ENCODE measurements at regions not wholly inside any gene's neighbourhood (a gene's known extent, or its start where the extent isn't known, plus 50 kb on each side); places are given as distances from the start of the nearest gene placed in this dataset.

DNA sequence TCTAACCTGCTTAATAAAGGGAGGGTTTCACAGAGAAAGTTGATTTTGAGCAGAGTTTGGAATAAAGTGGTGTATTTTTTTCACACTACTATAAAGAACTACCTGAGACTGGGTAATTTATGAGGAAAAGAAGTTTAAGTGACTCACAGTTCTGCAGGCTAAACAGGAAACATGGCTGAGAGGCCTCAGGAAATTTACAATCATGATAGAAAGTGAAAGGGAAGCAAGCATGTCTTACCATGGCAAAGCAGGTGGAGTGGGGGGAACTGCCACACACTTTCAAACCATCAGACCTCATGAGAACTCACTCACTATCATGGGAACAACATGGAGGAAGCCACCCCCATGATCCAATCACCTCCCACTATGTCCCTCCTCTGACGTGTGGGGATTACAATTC lies 546.7 kb downstream of the EPHA4 start:
- DNase-seq (ENCODE audit: insufficient read length, low spot score) (no peak), FAIRE-seq (no peak)
- no peak for TF ChIP-seq SPI1 (IDR thresholded peaks at IDR 0.05; ENCODE audit: low read depth, low read length)
- TF ChIP-seq POLR2AphosphoS5 (IDR thresholded peaks at IDR 0.05; ENCODE audit: low read depth, low read length), result no peak
- no peak for TF ChIP-seq TAF1 (IDR thresholded peaks at IDR 0.05; ENCODE audit: low read depth, low read length)
- TF ChIP-seq POLR2A (IDR thresholded peaks at IDR 0.05; ENCODE audit: low read depth, low read length), result no peak
- no peak for TF ChIP-seq POU2F2 (IDR thresholded peaks at IDR 0.05; ENCODE audit: low read depth, low read length)
- TF ChIP-seq PAX5 (IDR thresholded peaks at IDR 0.05; ENCODE audit: insufficient read depth, low read length, severe bottlenecking), result no peak

DNA sequence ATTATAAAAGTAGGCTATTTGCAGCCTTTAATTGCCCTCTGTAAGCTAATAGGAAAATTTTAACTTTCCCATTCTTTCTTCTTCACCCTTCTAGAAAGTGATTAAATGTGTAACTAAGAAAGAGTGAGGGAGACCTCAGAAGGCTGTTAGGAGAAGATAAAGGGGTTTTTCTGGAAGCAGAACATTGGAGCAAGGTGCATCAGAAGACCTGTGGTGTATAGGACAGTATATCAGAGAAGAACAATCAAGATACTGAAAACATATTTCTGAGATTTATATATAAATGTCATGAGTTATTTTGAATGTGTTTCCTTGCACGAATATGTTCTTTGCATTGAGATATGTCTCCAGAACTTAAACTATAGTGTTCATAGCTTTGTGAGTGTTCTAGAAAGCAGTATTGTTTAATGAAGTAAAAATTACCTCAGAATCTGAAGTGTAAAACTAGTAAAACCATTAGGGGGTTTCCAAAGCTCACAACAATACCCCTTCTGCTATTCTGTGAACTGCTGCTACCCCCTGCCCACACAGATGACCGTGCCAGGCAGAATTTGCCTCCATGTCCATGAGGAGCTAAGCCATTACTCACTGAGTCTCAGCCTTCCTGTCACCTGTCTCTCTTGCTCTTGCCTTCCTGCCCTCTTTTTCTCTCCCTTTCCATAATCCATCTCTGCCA lies 537.9 kb downstream of the EPHA4 start:
- no peak for TF ChIP-seq POLR2A (IDR thresholded peaks at IDR 0.05; ENCODE audit: low read depth, low read length)
- TF ChIP-seq SPI1 (IDR thresholded peaks at IDR 0.05; ENCODE audit: low read depth, low read length), result no peak
- no peak for TF ChIP-seq POU2F2 (IDR thresholded peaks at IDR 0.05; ENCODE audit: low read depth, low read length)
- TF ChIP-seq TAF1 (IDR thresholded peaks at IDR 0.05; ENCODE audit: low read depth, low read length), result no peak
- no peak for TF ChIP-seq POLR2AphosphoS5 (IDR thresholded peaks at IDR 0.05; ENCODE audit: low read depth, low read length)
- TF ChIP-seq PAX5 (IDR thresholded peaks at IDR 0.05; ENCODE audit: insufficient read depth, low read length, severe bottlenecking), result no peak
- FAIRE-seq (no peak), DNase-seq (ENCODE audit: insufficient read length, low spot score) (no peak)

DNA sequence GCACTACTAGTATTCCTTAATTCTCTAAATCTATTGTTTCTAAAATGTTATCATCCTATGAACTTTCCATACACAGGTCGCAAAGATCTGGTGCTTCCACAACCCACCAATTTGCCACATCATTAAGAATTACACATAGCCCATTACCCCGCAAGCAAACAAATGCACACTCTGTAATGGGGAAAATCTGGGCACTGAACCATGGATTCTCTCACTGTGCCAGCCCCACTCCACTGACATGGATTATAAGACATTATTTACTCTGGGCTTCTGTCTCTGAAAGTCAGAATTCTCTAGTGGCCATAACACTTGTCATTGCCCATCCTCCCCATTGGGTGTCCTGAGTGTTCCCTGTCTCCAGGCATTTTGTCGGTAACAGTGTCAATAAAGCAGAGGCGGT lies 537.1 kb downstream of the EPHA4 start:
- no peak for DNase-seq (ENCODE audit: insufficient read length, low spot score)
- FAIRE-seq, result no peak
- TF ChIP-seq POU2F2 (IDR thresholded peaks at IDR 0.05; ENCODE audit: low read depth, low read length) (no peak), TAF1 (IDR thresholded peaks at IDR 0.05; ENCODE audit: low read depth, low read length) (no peak), POLR2A (IDR thresholded peaks at IDR 0.05; ENCODE audit: low read depth, low read length) (no peak), SPI1 (IDR thresholded peaks at IDR 0.05; ENCODE audit: low read depth, low read length) (no peak), POLR2AphosphoS5 (IDR thresholded peaks at IDR 0.05; ENCODE audit: low read depth, low read length) (no peak), PAX5 (IDR thresholded peaks at IDR 0.05; ENCODE audit: insufficient read depth, low read length, severe bottlenecking) (no peak)

DNA sequence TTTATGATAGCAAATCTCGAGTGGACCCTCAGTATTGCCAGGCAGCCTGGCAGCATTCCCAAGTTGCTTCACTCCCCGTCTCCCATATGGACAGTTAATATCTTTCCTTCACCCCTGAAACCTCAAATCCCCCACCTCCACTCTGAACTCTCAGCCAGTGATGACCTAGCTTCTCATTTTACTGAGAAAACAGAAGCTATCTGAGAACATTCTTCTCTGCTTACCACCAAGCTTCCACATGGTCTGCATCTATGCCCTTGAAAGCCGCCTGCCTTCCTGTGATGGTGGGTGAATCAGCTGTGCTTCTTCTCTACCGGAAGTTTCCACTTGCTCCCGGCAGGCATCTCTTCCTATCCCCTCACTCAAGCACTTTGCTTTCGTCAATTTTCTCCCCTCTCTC lies 529.2 kb downstream of the EPHA4 start:
- TF ChIP-seq POU2F2 (IDR thresholded peaks at IDR 0.05; ENCODE audit: low read depth, low read length) (no peak), TAF1 (IDR thresholded peaks at IDR 0.05; ENCODE audit: low read depth, low read length) (no peak), POLR2A (IDR thresholded peaks at IDR 0.05; ENCODE audit: low read depth, low read length) (no peak), PAX5 (IDR thresholded peaks at IDR 0.05; ENCODE audit: insufficient read depth, low read length, severe bottlenecking) (no peak), POLR2AphosphoS5 (IDR thresholded peaks at IDR 0.05; ENCODE audit: low read depth, low read length) (no peak), SPI1 (IDR thresholded peaks at IDR 0.05; ENCODE audit: low read depth, low read length) (no peak)
- DNase-seq (ENCODE audit: insufficient read length, low spot score) (no peak), FAIRE-seq (no peak)

DNA sequence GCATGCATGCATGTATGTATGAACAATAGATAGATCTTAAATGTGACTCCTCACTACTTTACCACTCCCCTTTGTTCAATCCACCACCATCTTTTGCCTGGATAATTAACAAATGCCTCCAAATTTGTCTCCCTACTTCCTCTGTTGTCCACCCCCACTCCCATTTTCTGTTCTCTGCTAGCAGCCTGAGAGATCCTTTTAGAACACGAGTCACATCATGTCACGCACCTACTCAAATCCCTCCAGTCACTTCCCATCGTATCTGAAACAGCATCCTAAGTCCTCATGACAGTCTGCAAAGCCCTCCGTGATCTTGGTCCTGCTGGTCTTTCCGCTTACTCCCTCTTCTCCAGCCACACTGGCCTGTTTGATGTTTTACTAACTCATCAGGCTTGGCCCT lies 527.3 kb downstream of the EPHA4 start:
- DNase-seq (ENCODE audit: insufficient read length, low spot score) (no peak), FAIRE-seq (no peak)
- TF ChIP-seq POLR2AphosphoS5 (IDR thresholded peaks at IDR 0.05; ENCODE audit: low read depth, low read length) (no peak), POLR2A (IDR thresholded peaks at IDR 0.05; ENCODE audit: low read depth, low read length) (no peak), PAX5 (IDR thresholded peaks at IDR 0.05; ENCODE audit: insufficient read depth, low read length, severe bottlenecking) (no peak), SPI1 (IDR thresholded peaks at IDR 0.05; ENCODE audit: low read depth, low read length) (no peak), POU2F2 (IDR thresholded peaks at IDR 0.05; ENCODE audit: low read depth, low read length) (no peak), TAF1 (IDR thresholded peaks at IDR 0.05; ENCODE audit: low read depth, low read length) (no peak)

DNA sequence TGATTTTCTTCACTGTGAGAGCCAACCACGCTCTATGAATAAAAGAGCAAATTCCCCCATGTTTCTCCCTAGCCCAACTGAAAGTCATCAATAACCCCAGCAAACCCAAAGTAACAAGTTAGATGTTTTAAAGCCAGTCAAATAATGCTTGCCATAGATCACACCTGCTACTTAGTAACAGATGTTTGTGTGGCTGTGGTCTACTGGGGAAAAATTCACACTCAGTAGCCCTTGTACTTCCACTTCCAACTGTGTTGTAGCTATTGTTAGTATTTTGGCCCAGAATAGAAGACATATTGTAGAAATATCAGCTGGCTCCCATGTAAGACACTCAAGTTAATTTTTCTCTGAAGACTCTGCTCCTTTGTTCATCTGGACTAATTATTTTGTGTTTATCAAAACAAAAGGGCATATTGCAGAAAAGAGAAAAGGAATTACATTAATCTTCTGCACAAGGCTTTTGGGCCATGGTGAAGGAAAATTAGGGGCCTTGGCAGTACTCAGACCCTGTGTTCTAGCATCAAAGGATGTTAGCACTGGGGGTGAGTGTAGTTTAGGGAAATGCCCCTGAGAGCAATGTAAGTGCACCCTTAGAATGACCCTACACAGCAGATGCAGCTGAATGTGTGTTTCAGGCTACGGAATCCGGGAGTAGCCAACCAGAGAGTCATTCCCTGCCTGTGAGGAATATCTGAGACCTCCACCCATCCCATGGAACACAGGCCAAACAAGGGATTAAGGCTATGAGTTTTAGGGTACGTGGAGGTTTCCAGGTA lies 521.9 kb downstream of the EPHA4 start:
- no peak for TF ChIP-seq POLR2A (IDR thresholded peaks at IDR 0.05; ENCODE audit: low read depth, low read length)
- no peak for TF ChIP-seq SPI1 (IDR thresholded peaks at IDR 0.05; ENCODE audit: low read depth, low read length)
- no peak for TF ChIP-seq PAX5 (IDR thresholded peaks at IDR 0.05; ENCODE audit: insufficient read depth, low read length, severe bottlenecking)
- TF ChIP-seq POLR2AphosphoS5 (IDR thresholded peaks at IDR 0.05; ENCODE audit: low read depth, low read length), result no peak
- TF ChIP-seq POU2F2 (IDR thresholded peaks at IDR 0.05; ENCODE audit: low read depth, low read length), result no peak
- TF ChIP-seq TAF1 (IDR thresholded peaks at IDR 0.05; ENCODE audit: low read depth, low read length), result no peak
- no peak for DNase-seq (ENCODE audit: insufficient read length, low spot score)
- no peak for FAIRE-seq

DNA sequence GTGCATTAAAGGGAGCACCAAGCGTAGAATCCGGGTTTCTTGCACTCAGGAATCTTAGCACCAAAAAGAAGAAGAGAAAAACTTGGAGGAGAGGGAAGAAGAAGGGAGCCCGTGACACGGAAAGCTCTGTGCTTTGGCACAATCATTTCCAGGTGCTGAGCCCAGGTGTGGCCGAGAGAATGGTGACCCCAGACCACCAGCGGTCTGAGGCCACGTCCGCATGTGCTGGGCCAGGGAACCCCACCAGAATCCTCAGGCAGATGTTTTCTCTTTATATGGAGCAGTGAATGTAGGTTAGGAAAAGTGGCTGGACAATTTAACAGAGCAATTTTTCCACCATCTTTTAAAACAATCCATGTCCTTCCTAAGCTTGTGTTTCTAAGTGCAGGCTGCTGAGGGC lies 520.9 kb downstream of the EPHA4 start:
- TF ChIP-seq POLR2AphosphoS5 (IDR thresholded peaks at IDR 0.05; ENCODE audit: low read depth, low read length), result no peak
- TF ChIP-seq PAX5 (IDR thresholded peaks at IDR 0.05; ENCODE audit: insufficient read depth, low read length, severe bottlenecking), result no peak
- TF ChIP-seq TAF1 (IDR thresholded peaks at IDR 0.05; ENCODE audit: low read depth, low read length), result no peak
- TF ChIP-seq POLR2A (IDR thresholded peaks at IDR 0.05; ENCODE audit: low read depth, low read length), result no peak
- DNase-seq (ENCODE audit: insufficient read length, low spot score) (no peak), FAIRE-seq (no peak)

DNA sequence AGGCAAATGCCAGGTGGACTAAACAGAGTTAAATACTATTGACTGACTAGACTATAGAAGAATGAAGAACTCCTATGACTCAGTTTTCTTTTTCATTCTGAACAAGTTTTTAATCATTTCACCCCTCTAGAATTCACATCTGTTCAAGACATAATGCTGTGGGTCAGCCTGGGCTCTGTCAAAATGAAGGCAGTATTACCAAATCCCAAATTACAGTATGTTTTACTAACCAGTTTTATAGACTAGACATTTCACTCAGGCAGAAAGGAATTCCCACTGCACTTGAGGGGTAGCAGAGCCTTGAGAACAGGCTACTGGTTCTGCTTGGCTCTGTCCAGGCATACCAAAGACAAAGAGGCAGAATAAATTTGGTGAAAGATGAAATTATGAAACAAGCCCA lies 511.7 kb downstream of the EPHA4 start:
- no peak for FAIRE-seq
- DNase-seq (ENCODE audit: insufficient read length, low spot score), result no peak
- TF ChIP-seq SPI1 (IDR thresholded peaks at IDR 0.05; ENCODE audit: low read depth, low read length), result no peak
- TF ChIP-seq POU2F2 (IDR thresholded peaks at IDR 0.05; ENCODE audit: low read depth, low read length), result no peak
- TF ChIP-seq POLR2AphosphoS5 (IDR thresholded peaks at IDR 0.05; ENCODE audit: low read depth, low read length), result no peak
- TF ChIP-seq POLR2A (IDR thresholded peaks at IDR 0.05; ENCODE audit: low read depth, low read length), result no peak
- TF ChIP-seq TAF1 (IDR thresholded peaks at IDR 0.05; ENCODE audit: low read depth, low read length), result no peak
- TF ChIP-seq PAX5 (IDR thresholded peaks at IDR 0.05; ENCODE audit: insufficient read depth, low read length, severe bottlenecking), result no peak

DNA sequence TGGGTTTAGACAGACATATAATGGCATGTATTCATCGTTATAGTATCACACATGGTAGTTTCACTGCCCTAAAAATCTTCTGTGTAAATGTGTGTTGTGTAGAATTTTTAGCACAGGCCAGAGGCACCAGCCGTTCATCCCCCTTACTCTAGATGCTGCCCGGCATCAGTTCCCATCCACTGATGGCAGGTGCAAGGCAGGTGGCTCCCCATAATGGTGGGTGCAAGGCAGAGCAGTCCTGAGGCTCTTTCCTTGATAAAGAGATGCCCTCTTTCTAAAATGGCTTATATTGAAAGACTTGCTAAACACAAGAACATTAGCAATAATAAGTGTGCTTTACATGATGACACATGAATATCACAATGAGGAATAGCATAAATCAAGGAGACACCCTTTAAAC lies 508.5 kb downstream of the EPHA4 start:
- DNase-seq (ENCODE audit: insufficient read length, low spot score) (no peak), FAIRE-seq (no peak)
- TF ChIP-seq SPI1 (IDR thresholded peaks at IDR 0.05; ENCODE audit: low read depth, low read length), result no peak
- no peak for TF ChIP-seq TAF1 (IDR thresholded peaks at IDR 0.05; ENCODE audit: low read depth, low read length)
- TF ChIP-seq POLR2A (IDR thresholded peaks at IDR 0.05; ENCODE audit: low read depth, low read length), result no peak
- no peak for TF ChIP-seq PAX5 (IDR thresholded peaks at IDR 0.05; ENCODE audit: insufficient read depth, low read length, severe bottlenecking)
- TF ChIP-seq POLR2AphosphoS5 (IDR thresholded peaks at IDR 0.05; ENCODE audit: low read depth, low read length), result no peak
- no peak for TF ChIP-seq POU2F2 (IDR thresholded peaks at IDR 0.05; ENCODE audit: low read depth, low read length)
